B cell (primary cell): ENCODE measurements at regions not wholly inside any gene's neighbourhood (a gene's known extent, or its start where the extent isn't known, plus 50 kb on each side); places are given as distances from the start of the nearest gene placed in this dataset.

ENCODE experiments used
- ATAC-seq: fragments of 200-7000 bp; cut with Tn5 transposase; one replicate; pipeline ENCODE4 v1.10.0; 2021; ENCODE audit warnings: low read depth, mild to moderate bottlenecking, moderate number of reproducible peaks, moderate library complexity
- CTCF ChIA-PET: fragments of 350-600 bp; sonication (Branson Sonifier 250); formaldehyde crosslinking; loops from one replicate; lab custom pipeline; 2021; ENCODE audit warnings: antibody characterized with exemption, inconsistent platforms; lab: Charles Lee
- POLR2A ChIA-PET: fragments of 350-600 bp; sonication (Branson Sonifier 250); formaldehyde crosslinking; loops from one replicate; lab custom pipeline; 2021; ENCODE audit warnings: antibody characterized with exemption; lab: Charles Lee
- DNase-seq: peaks from one replicate; pipeline ENCODE4 v3.0.0; 2013
- H2AFZ ChIP-seq: 2 replicates; pipeline ENCODE4 v1.6.1; 2012; ENCODE audit warnings: mild to moderate bottlenecking, low read depth, low read length; ENCODE audit not compliant: insufficient read depth, poor library complexity, severe bottlenecking
- H3K27ac ChIP-seq, 2 donors: 1 replicate in 1 of 2; 2 replicates in 1 of 2; pipeline ENCODE4 v1.5.1; 2012 to 2013; ENCODE audit warnings: low read length in 2 of 2, mild to moderate bottlenecking in 2 of 2, moderate library complexity in 1 of 2
- H3K27me3 ChIP-seq, 4 experiments: fragments of 200-600 bp in 1 of 4; sonication (generic) in 1 of 4; replicated peaks in 1 of 4; 1 replicate in 2 of 4; 2 replicates in 2 of 4; pipeline versions ENCODE4 v1.6.1 to v1.7.0; 2013 to 2016; ENCODE audit warnings: low read length in 3 of 4, mild to moderate bottlenecking in 2 of 4, mixed read lengths in 1 of 4, moderate library complexity in 1 of 4; ENCODE audit not compliant: insufficient read depth in 4 of 4, control insufficient read depth in 3 of 4; ENCODE audit errors: control extremely low read depth in 1 of 4
- H3K36me3 ChIP-seq, 2 experiments: replicated peaks in 1 of 2; 1 replicate in 1 of 2; 2 replicates in 1 of 2; pipeline versions ENCODE4 v1.6.1 to v1.7.1; 2013; ENCODE audit warnings: low read length in 1 of 2; ENCODE audit not compliant: insufficient read depth in 2 of 2, control insufficient read depth in 1 of 2; ENCODE audit errors: control extremely low read depth in 1 of 2, extremely low read depth in 1 of 2
- H3K4me1 ChIP-seq, 2 donors: fragments of 200-600 bp in 1 of 2; sonication (generic) in 1 of 2; 1 replicate in 1 of 2; 2 replicates in 1 of 2; pipeline versions ENCODE4 v1.5.1 to v1.6.1; 2013 to 2017; ENCODE audit warnings: low read length in 2 of 2; ENCODE audit not compliant: control insufficient read depth in 2 of 2, insufficient read depth in 2 of 2
- H3K4me2 ChIP-seq: replicated peaks from 2 replicates; pipeline ENCODE3; 2012; ENCODE audit warnings: mild to moderate bottlenecking, low read depth, low read length; ENCODE audit not compliant: poor library complexity, severe bottlenecking
- H3K4me3 ChIP-seq, 5 experiments: fragments of 200-600 bp in 1 of 5; sonication (generic) in 1 of 5; 1 replicate in 3 of 5; 2 replicates in 2 of 5; pipeline versions ENCODE4 v1.5.1 to v1.7.0; 2011 to 2016; ENCODE audit warnings: low read length in 4 of 5, mild to moderate bottlenecking in 4 of 5, low read depth in 2 of 5, control low read depth in 1 of 5, moderate library complexity in 1 of 5; ENCODE audit not compliant: insufficient read depth in 1 of 5; ENCODE audit errors: control extremely low read depth in 1 of 5, extremely low read depth in 1 of 5
- H3K79me2 ChIP-seq: fragments of 200-600 bp; sonication (generic); one replicate; pipeline ENCODE4 v1.6.0; 2016; ENCODE audit warnings: low read length; ENCODE audit not compliant: control insufficient read depth, insufficient read depth
- H3K9ac ChIP-seq: fragments of 200-600 bp; sonication (generic); 2 replicates; pipeline ENCODE4 v1.6.1; 2017; ENCODE audit warnings: mild to moderate bottlenecking, low read length, moderate library complexity
- H3K9me3 ChIP-seq, 3 donors: one replicate each; pipeline versions ENCODE4 v1.6.1 to v1.7.1; 2013; ENCODE audit warnings: low read length in 2 of 3; ENCODE audit not compliant: control insufficient read depth in 2 of 3, insufficient read depth in 1 of 3; ENCODE audit errors: control extremely low read depth in 1 of 3
- H4K20me1 ChIP-seq: 2 replicates; pipeline ENCODE4 v1.6.0; 2012; ENCODE audit warnings: mild to moderate bottlenecking, low read length; ENCODE audit not compliant: insufficient read depth, control insufficient read depth, poor library complexity, severe bottlenecking
- H3K27ac Mint-ChIP-seq: one replicate; pipeline ENCODE4 v1.8.0; 2021; ENCODE audit warnings: mixed read lengths
- H3K27me3 Mint-ChIP-seq: one replicate; pipeline ENCODE4 v1.8.0; 2021; ENCODE audit warnings: mixed read lengths
- H3K4me1 Mint-ChIP-seq: one replicate; pipeline ENCODE4 v1.8.0; 2021; ENCODE audit warnings: mixed read lengths
- H3K4me3 Mint-ChIP-seq: one replicate; pipeline ENCODE4 v1.8.0; 2021; ENCODE audit warnings: mixed read lengths
- H3K9me3 Mint-ChIP-seq: one replicate; pipeline ENCODE4 v1.8.0; 2022; ENCODE audit warnings: mixed read lengths; ENCODE audit not compliant: insufficient read depth
- CTCF ChIP-seq: fragments of 200-600 bp; IDR thresholded peaks from one replicate; pipeline ENCODE4 v1.8.0; 2022; ENCODE audit warnings: antibody characterized with exemption, mild to moderate bottlenecking
- EZH2 ChIP-seq: IDR thresholded peaks from 2 replicates; pipeline ENCODE4 v1.6.1; 2012; ENCODE audit warnings: borderline replicate concordance, low read depth, mild to moderate bottlenecking, moderate library complexity, low read length; ENCODE audit not compliant: insufficient read depth, poor library complexity, severe bottlenecking
- WGBS: methylation state at CpG from one replicate; pipeline ENCODE4 v1.1.5; 2013; ENCODE audit warnings: missing lambda C conversion rate; ENCODE audit not compliant: insufficient coverage; 5-methylcytosine and 5-hydroxymethylcytosine counted together
- intact Hi-C: fragments of 100-400 bp; cut with micrococcal nuclease; formaldehyde crosslinking; loops from one replicate; pipeline ENCODE4 v1.10.0; 2022

DNA sequence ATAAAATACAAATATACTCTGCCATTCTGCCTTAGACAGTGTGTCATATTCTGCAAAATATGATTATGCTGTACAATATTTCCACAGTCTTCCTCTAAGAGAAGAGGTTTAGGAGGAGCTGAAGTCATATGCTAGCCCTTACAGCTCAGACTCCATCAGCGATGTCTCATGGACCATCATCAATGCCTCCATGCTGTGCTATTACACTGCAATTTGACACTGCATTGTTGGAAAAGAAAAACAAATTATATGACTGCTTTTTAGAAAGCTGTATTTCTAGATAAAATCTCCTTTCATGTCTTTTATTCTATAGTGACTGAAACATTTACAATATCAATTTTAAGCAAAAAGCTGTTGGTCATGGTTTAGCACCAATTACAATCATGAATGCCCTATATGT, 1089.4 kb upstream of the MIR17HG start:
- no peak overlapping the region for H3K27ac Mint-ChIP-seq
- DNase-seq: no peak
- H3K9ac ChIP-seq: no peak overlapping the region

GRCh38 chr13:90261343-90261742, 1086.1 kb upstream of the MIR17HG start:
- H3K9me3 Mint-ChIP-seq: peaks cover 5% of the 10 kb centered on the region
- no peaks in the 10 kb centered on the region for H3K27me3 Mint-ChIP-seq
- ChIA-PET POLR2A (no interaction called here), CTCF (no interaction called here)
- Histone ChIP-seq H3K4me1 (no peaks in the 10 kb centered on the region), H3K27ac (no peak overlapping the region), H3K9me3 (no peaks in the 10 kb centered on the region), H4K20me1 (no peaks in the 10 kb centered on the region), H3K4me3 (no peak overlapping the region), H3K9ac (no peak overlapping the region), H3K79me2 (no peaks in the 10 kb centered on the region), H2AFZ (no peak overlapping the region), H3K27me3 (no peaks in the 10 kb centered on the region), H3K36me3 (no peaks in the 10 kb centered on the region), H3K4me2 (no peak overlapping the region)
- intact Hi-C loops: no loop called here
- H3K27ac Mint-ChIP-seq: no peak overlapping the region
- ATAC-seq (no peak), DNase-seq (no peak)
- TF ChIP-seq EZH2 (no peak), CTCF (no peak)
- H3K4me1 Mint-ChIP-seq: no peaks in the 10 kb centered on the region
- H3K4me3 Mint-ChIP-seq: no peak overlapping the region

More for the DNA sequence above, 1089.4 kb upstream of the MIR17HG start:
- no peak overlapping the region for H3K4me3 ChIP-seq
- ChIA-PET CTCF (no interaction called here), POLR2A (no interaction called here)
- Mint-ChIP-seq H3K27me3 (no peaks in the 10 kb centered on the region), H3K4me1 (no peaks in the 10 kb centered on the region), H3K4me3 (no peak overlapping the region), H3K9me3 (peaks cover 5% of the 10 kb centered on the region)
- no peaks in the 10 kb centered on the region for H3K4me1 ChIP-seq
- H3K27ac ChIP-seq: no peak overlapping the region
- ATAC-seq: no peak
- no CpG with 5 or more reads among the region's 1 CpG for WGBS
- no peaks in the 10 kb centered on the region for H3K27me3 ChIP-seq
- H3K9me3 ChIP-seq: peaks cover 0 to 6% (median 2%) of the 10 kb centered on the region in 3 donors
- H3K36me3 ChIP-seq: no peaks in the 10 kb centered on the region
- no peaks in the 10 kb centered on the region for H4K20me1 ChIP-seq
- no peak overlapping the region for H2AFZ ChIP-seq
- no peak overlapping the region for H3K4me2 ChIP-seq
- TF ChIP-seq CTCF: no peak
- TF ChIP-seq EZH2: no peak
- intact Hi-C loops: no loop called here
- H3K79me2 ChIP-seq: no peaks in the 10 kb centered on the region
